IPS-15b (cell line): ENCODE measurements at regions not wholly inside any gene's neighbourhood (a gene's known extent, or its start where the extent isn't known, plus 50 kb on each side); places are given as distances from the start of the nearest gene placed in this dataset.

Experiments
- H3K27me3 ChIP-seq: one replicate; pipeline ENCODE4 v1.6.1; 2013; ENCODE audit warnings: low read length; ENCODE audit not compliant: control insufficient read depth, insufficient read depth
- H3K36me3 ChIP-seq: one replicate; pipeline ENCODE4 v1.6.1; 2013; ENCODE audit warnings: low read length; ENCODE audit not compliant: control insufficient read depth, insufficient read depth
- H3K4me1 ChIP-seq: one replicate; pipeline ENCODE4 v1.6.1; 2013; ENCODE audit warnings: mild to moderate bottlenecking, low read length; ENCODE audit not compliant: control insufficient read depth, insufficient read depth
- H3K4me3 ChIP-seq: one replicate; pipeline ENCODE4 v1.5.1; 2013; ENCODE audit warnings: low read depth, low read length
- H3K9ac ChIP-seq: one replicate; pipeline ENCODE4 v1.6.1; 2013; ENCODE audit warnings: low read depth, mild to moderate bottlenecking, low read length
- H3K9me3 ChIP-seq: one replicate; pipeline ENCODE4 v1.6.1; 2013; ENCODE audit warnings: mild to moderate bottlenecking, low read length; ENCODE audit not compliant: control insufficient read depth, insufficient read depth

DNA sequence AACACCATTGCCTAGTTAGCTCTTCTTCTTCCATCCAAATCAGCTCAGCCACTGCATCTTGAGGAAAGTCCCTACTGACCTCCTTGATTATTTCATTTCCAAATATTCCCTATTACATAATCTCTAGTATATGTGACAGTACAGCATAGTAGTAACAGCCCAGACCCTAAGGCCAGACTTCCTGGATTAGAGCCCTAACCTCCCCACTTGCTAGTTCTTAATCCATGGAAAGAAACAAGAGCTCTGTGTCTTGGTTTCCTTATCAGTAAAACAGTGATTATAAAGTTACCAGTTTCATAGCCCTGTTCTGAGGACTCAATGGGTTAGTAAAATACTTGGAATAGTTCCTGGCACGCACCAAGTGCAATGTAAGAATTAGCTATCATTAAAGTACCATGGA is 153.0 kb downstream of the RAP2A start:
- no peaks in the 10 kb centered on the region for H3K36me3 ChIP-seq
- no peaks in the 10 kb centered on the region for H3K4me1 ChIP-seq
- H3K9me3 ChIP-seq, result no peaks in the 10 kb centered on the region
- H3K27me3 ChIP-seq, result no peaks in the 10 kb centered on the region
- no peak overlapping the region for H3K9ac ChIP-seq
- no peak overlapping the region for H3K4me3 ChIP-seq

DNA sequence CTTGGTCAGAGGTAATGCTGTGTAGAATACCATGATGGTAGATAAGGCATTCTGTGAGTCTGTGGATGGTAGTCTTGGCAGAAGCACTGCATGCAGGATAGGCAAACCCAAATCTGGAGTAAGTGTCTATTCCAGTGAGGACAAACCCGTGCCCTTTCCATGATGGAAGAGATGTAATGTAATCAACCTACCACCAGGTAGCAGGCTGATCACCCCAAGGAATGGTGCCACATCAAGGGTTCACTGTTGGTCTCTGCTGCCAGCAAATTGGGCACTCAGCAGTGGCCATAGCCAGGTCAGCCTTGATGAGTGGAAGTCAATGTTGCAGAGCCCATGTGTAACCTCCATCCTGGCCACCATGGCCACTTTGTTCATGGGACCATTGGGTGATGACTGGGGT is 155.0 kb downstream of the RAP2A start:
- Histone ChIP-seq H3K27me3 (no peaks in the 10 kb centered on the region), H3K4me3 (no peak overlapping the region), H3K4me1 (no peaks in the 10 kb centered on the region), H3K9me3 (no peaks in the 10 kb centered on the region), H3K36me3 (no peaks in the 10 kb centered on the region), H3K9ac (no peak overlapping the region)

DNA sequence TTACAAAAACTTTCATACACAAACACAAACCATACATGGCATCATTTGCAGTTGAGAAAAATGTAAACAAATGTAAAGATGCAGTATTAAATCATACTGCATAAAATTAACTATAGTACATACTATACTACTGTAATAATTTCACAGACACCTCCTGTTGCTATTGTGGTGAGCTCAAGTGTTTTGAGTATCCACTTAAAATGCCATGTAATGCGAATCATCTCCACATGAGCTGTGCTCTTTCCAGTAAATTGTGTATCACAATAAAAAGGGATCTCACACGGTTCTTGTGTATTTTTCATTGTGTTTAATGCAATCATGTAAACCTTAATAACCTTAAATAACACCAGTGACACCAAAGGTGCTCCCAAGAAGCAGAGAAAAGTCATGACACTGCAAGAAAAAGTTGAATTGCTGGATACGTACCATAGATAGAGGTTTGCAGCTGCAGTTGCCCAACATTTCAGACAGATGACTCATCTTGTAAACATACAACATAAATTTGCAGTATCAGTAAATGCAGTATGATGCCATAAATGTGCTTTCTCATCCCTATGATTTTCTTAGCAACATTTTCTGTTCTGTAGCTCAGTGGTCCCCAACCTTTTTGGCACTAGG is 166.6 kb downstream of the RAP2A start:
- no peaks in the 10 kb centered on the region for H3K9me3 ChIP-seq
- H3K36me3 ChIP-seq, result no peaks in the 10 kb centered on the region
- no peaks in the 10 kb centered on the region for H3K27me3 ChIP-seq
- H3K4me3 ChIP-seq, result no peak overlapping the region
- no peaks in the 10 kb centered on the region for H3K4me1 ChIP-seq
- no peak overlapping the region for H3K9ac ChIP-seq

DNA sequence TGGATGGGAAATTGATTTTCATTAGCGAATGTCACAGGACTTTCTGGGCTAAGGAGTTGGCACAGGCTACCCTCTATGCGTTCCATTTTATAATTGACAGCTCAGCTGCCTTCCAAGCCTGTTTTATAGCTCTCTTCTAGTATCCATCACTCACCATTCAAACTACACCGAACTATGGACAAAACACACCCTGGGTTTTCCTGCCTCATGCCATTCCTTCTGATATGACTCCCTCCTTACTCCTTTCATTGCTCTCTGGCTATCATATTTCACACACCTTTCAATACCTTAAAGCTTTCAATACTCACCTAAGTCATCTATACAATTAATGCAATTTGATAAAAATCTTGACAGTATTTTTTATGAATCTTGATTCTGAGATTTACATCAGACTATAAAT is 181.3 kb downstream of the RAP2A start:
- peaks cover 2% of the 10 kb centered on the region for H3K4me1 ChIP-seq
- no peak overlapping the region for H3K9ac ChIP-seq
- H3K4me3 ChIP-seq, result no peak overlapping the region
- no peaks in the 10 kb centered on the region for H3K36me3 ChIP-seq
- no peaks in the 10 kb centered on the region for H3K27me3 ChIP-seq
- no peaks in the 10 kb centered on the region for H3K9me3 ChIP-seq

DNA sequence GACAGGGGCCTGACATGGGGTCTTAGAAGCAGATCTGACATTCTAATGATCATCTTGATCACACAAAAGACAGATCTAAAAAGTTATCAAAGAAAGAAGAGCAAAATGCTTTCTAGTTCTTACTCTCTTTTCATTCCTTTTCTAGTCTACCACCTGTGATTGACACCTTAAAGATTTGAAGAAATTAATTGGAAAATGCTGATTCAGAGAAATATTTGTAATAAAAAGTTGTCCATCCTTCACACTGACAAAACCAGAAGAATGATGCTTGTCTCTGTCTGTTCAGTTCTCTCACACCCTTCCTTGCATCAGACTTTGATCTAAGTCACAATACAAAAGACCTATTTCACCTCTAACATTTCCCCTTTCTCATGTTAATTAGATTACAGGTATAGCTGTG is 182.4 kb downstream of the RAP2A start:
- Histone ChIP-seq H3K27me3 (no peaks in the 10 kb centered on the region), H3K9me3 (no peaks in the 10 kb centered on the region), H3K4me3 (no peak overlapping the region), H3K36me3 (no peaks in the 10 kb centered on the region), H3K4me1 (peaks cover 4% of the 10 kb centered on the region), H3K9ac (no peak overlapping the region)

DNA sequence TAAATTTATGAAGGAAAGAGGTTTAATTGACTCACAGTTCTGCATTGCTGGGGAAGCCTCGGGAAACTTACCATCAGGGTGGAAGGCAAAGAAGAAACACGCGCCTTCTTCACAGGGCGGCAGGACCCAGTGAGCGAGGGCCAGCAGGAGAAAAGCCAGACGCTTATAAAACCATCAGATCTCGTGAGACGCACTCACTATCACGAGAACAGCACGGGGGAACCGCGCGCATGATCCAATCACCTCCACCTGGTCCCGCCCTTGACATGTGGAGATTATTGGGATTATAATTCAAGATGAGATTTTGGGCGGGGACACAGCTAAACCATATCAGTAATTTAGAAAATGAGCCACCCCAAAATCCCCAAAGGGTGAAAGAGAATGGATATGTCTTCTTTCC is 187.1 kb downstream of the RAP2A start:
- no peaks in the 10 kb centered on the region for H3K36me3 ChIP-seq
- peaks cover 2% of the 10 kb centered on the region for H3K4me1 ChIP-seq
- H3K4me3 ChIP-seq, result no peak overlapping the region
- no peaks in the 10 kb centered on the region for H3K27me3 ChIP-seq
- H3K9me3 ChIP-seq, result no peaks in the 10 kb centered on the region
- no peak overlapping the region for H3K9ac ChIP-seq

DNA sequence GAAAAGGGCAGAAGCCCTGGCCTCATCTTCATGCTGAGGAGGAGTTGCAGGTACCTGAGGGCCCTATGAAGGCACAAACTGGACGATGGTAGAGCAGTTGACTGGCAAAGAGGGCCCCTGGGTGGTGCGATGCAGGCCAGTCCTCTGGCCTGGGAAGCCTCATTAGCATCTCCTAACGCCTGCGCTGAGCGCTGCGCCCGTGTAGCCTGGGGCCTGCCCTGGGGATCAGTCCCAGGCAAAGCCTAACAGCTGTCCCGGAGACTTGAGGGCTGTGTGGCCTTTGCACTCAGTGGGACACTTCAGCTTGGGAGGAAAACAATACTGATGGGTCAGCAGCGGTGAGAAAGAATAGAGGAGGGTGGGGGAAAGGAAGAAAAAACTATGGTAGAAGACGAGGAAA is 187.7 kb downstream of the RAP2A start:
- H3K9me3 ChIP-seq, result no peaks in the 10 kb centered on the region
- no peak overlapping the region for H3K9ac ChIP-seq
- H3K4me3 ChIP-seq, result no peak overlapping the region
- H3K4me1 ChIP-seq, result peaks cover 2% of the 10 kb centered on the region
- H3K36me3 ChIP-seq, result no peaks in the 10 kb centered on the region
- H3K27me3 ChIP-seq, result no peaks in the 10 kb centered on the region

DNA sequence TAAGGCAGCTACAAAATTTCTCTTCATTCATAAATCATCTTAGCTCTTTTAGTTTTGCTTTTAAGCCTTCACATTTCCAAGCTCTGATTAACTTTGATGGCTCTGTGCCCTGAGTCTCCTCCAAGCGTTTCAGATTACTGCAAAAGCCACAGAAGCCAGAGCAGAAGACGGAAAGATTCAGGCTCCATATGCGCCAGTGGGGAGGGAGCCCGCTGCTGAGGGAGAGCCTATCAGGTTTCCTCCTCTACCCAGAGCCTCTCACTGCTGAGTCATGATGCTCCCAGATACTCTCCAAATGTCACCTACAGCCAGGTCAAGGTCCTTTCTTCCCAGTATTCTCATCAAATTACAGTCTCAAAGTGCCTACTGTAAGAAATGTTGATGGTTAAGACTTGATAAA is 193.6 kb downstream of the RAP2A start:
- Histone ChIP-seq H3K9me3 (no peaks in the 10 kb centered on the region), H3K4me3 (no peak overlapping the region), H3K36me3 (no peaks in the 10 kb centered on the region), H3K4me1 (no peaks in the 10 kb centered on the region), H3K9ac (no peak overlapping the region), H3K27me3 (no peaks in the 10 kb centered on the region)

DNA sequence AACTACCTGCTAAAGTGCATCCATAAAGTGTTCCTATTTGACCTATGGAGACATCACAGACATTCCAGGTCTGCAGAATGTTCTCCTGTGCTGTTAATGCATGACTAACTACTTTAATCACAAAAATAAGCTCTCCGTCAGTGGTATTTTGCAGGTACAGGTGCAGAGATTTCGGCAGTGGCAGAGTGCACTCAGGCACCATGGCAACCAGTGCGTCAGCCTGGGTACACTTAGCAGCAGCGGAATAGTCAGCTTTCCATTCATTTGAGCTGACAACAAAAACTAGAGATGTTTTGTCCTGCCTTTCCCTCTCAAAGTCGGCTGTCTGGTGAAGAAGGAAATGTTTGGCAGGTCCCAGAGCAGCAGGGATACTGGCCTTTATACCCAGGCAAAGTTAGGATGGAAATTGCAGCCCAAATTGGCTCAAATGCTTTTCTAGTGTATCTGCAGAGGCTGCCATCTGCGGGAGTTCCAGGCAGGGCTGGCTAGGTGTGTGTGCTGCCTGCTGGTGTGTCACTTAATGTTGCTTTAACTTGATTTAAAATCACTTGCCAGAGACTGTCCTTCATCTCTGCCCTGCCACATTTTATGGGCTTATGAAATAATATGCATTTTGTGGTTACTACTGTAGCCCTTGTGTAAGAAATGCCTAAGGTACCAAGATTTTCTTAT is 195.8 kb downstream of the RAP2A start:
- Histone ChIP-seq H3K9me3 (no peaks in the 10 kb centered on the region), H3K9ac (no peak overlapping the region), H3K4me3 (no peak overlapping the region), H3K27me3 (no peaks in the 10 kb centered on the region), H3K4me1 (no peaks in the 10 kb centered on the region), H3K36me3 (no peaks in the 10 kb centered on the region)

DNA sequence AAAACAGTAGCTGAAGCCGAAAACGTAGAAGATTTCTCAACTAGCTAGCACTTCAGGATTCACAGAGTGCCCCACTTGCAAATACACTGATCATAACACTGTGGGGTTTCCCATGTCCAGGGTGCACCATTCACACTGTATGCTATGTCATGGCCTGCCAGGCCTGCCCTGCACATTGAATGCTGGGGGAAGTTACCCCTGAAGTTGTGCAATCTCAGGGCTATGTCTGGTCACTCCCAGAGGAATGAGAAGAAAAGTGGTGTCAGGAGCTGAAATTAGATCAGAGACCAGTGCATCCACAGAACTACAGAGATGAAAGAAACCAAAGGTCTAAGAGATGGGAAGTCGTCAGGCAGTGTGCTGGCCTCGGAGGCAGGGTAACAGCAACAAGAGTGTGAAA is 196.8 kb downstream of the RAP2A start:
- no peak overlapping the region for H3K4me3 ChIP-seq
- H3K4me1 ChIP-seq, result no peaks in the 10 kb centered on the region
- H3K9ac ChIP-seq, result no peak overlapping the region
- no peaks in the 10 kb centered on the region for H3K27me3 ChIP-seq
- no peaks in the 10 kb centered on the region for H3K36me3 ChIP-seq
- H3K9me3 ChIP-seq, result no peaks in the 10 kb centered on the region

DNA sequence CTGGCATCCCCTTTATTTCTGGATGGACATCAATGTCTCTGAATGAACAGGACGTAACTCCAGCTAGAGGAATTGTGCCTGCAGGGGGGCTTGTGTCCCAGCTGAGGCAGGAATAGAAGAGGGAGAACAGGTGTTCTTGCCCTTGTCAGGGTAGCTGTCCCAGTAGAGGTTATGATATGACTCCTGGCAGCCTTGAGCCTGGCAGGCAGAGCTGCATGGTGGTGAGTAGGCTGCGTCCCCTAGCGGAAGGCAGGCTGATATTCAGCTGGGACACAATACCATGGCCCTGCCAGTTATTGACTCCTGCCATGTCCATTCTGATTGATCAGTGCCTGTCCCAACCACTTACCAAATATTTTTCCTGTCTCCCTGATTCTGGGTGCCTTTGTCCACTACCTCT is 197.2 kb downstream of the RAP2A start:
- H3K4me1 ChIP-seq, result no peaks in the 10 kb centered on the region
- H3K36me3 ChIP-seq, result no peaks in the 10 kb centered on the region
- no peak overlapping the region for H3K4me3 ChIP-seq
- no peak overlapping the region for H3K9ac ChIP-seq
- H3K9me3 ChIP-seq, result no peaks in the 10 kb centered on the region
- H3K27me3 ChIP-seq, result no peaks in the 10 kb centered on the region

DNA sequence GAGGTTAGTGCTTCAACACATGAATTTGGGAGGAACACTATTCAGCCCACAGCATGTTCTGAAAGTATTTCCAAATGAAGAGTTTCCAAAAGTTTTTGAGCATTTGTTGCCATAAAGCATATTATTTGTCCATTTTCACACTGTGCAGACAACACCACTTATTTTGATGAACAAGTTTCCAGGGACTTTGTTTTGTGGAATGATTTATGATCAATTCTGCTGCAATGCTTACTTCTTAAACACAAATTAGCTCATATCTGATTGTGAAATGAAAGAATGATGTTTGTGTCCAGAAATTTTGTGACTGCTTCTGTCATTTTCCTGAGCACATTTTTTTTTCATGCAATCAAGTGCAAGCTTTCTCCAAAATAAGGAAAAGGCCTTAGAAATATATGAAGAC is 205.3 kb downstream of the RAP2A start:
- Histone ChIP-seq H3K9ac (no peak overlapping the region), H3K4me1 (no peaks in the 10 kb centered on the region), H3K36me3 (no peaks in the 10 kb centered on the region), H3K27me3 (no peaks in the 10 kb centered on the region), H3K4me3 (no peak overlapping the region), H3K9me3 (no peaks in the 10 kb centered on the region)
